Peyer's patch (tissue), 4 donors: ENCODE measurements at regions not wholly inside any gene's neighbourhood (a gene's known extent, or its start where the extent isn't known, plus 50 kb on each side); places are given as distances from the start of the nearest gene placed in this dataset.

Experiments used
- CTCF ChIP-seq, 6 experiments: fragments of 450-650 bp in 4 of 6; fragments of 200-600 bp in 2 of 6; sonication (generic) in 1 of 6; IDR thresholded peaks; one replicate each; pipeline ENCODE4 v1.5.1; 2017 to 2019; ENCODE audit warnings: antibody characterized with exemption in 6 of 6, mild to moderate bottlenecking in 3 of 6, moderate library complexity in 1 of 6
- POLR2A ChIP-seq, 2 donors: fragments of 450-650 bp; IDR thresholded peaks; one replicate each; pipeline ENCODE4 v1.5.1; 2017; ENCODE audit warnings: antibody characterized with exemption in 2 of 2, mild to moderate bottlenecking in 2 of 2, moderate library complexity in 2 of 2

- TF ChIP-seq CTCF (IDR thresholded peaks at IDR 0.05) = no peak
- no peak for TF ChIP-seq POLR2A (IDR thresholded peaks at IDR 0.05)
Observed at GRCh38 chr22:34858066-34858465, 207.9 kb upstream of the ISX start.
